C4-2B (cell line): ENCODE measurements at regions not wholly inside any gene's neighbourhood (a gene's known extent, or its start where the extent isn't known, plus 50 kb on each side); places are given as distances from the start of the nearest gene placed in this dataset.

Source experiments
- CTCF ChIP-seq: fragments of 450-650 bp; conservative IDR thresholded peaks from 2 replicates; pipeline ENCODE4 v1.5.1; 2017; ENCODE audit warnings: mild to moderate bottlenecking
- ZFX ChIP-seq: fragments of 450-650 bp; IDR thresholded peaks from 2 replicates; pipeline ENCODE4 v1.6.1; 2017

- no peak for TF ChIP-seq CTCF
- TF ChIP-seq ZFX, result no peak
Observed at GRCh38 chr12:47312808-47313426, 233.2 kb upstream of the AMIGO2 start.
